Stimulated activated CD8-positive, alpha-beta memory T cell treated with anti-CD3 and anti-CD28 coated beads, Interleukin-4, amount 100 ng/mL, for 4 hours (primary cell): ENCODE measurements at regions not wholly inside any gene's neighbourhood (a gene's known extent, or its start where the extent isn't known, plus 50 kb on each side); places are given as distances from the start of the nearest gene placed in this dataset.

ENCODE experiments used
- DNase-seq, 2 donors: peaks; one replicate each; pipeline ENCODE4 v3.0.0-alpha.2; 2020; ENCODE audit warnings: low read depth in 2 of 2, low spot score in 1 of 2

DNA sequence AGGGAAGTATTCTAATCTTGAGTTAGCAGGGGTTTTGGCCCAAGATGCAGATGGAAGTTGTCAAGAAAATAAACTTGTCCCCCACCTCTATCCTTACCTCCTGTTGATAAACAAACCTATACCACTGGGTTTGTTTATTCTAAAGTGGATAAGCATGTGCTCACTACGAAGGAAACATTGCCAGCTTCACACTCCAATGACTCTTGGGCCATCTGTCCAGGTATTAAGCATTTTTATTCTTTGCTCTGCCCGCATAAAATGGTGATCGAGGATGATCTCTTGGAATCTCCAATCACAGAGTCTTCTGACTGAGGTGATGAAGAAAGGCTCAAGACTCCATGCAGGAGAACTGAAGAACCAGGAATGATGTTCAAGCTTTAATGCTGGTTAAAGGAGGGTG lies 1908.4 kb upstream of the PIK3C3 start:
- DNase-seq, result no peak

DNA sequence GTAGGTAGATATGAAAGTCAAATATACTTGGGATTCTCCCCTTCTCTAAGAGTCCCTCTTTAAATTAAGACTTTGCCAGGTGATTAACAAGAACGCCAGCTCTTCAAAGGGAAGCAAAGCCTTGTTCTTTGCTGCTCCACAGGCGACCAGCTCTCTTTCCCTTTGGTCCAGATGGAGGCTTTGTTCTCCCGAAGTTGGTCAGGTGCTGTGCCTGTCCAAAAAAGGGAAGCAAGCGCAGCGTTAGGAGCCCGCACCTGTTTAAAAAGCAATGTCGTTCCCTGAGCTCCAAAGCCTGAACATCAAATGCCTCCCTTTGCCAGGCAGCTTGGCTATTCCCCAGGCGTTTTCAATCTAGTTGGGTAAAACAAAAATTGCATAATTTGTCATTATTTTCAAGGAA lies 1913.1 kb upstream of the PIK3C3 start:
- no peak for DNase-seq

DNA sequence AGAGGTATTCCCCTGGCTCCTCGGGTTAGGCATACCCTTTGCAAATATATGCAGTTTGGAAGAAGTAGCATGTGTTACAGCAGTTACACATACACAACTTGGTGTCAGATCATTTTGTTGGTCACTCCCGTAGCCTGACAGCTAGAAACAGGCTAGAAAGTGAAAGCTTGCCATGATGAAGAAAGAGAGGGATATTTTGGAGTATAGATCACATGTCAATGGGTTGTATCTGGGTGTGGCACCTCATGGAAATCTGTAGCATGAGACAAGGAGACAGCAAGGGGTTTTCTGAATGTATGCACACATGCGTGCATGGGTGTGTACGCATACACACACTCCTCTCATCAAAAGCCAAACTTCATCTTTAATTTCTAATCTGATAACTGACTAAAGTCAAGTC lies 1914.5 kb upstream of the PIK3C3 start:
- no peak for DNase-seq

DNA sequence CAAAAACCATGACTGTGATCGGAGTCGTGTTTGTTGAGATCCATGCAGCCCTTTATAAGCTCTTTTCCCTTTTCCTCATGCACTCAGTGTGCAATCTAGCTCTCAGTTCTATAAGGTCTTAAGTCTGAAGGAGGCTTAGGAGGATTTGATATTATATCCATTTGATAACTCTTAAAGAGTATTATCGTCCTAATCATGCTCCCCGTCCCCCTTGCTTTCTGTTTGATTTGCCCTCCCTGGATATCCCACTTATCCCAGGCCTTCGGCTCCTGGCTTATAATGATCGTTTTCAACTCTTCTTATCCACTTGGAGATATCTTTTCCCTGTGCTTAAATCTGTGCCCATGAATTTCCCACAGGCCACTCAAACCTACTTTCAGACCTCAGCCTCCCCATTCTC lies 1917.7 kb upstream of the PIK3C3 start:
- DNase-seq, result no peak

DNA sequence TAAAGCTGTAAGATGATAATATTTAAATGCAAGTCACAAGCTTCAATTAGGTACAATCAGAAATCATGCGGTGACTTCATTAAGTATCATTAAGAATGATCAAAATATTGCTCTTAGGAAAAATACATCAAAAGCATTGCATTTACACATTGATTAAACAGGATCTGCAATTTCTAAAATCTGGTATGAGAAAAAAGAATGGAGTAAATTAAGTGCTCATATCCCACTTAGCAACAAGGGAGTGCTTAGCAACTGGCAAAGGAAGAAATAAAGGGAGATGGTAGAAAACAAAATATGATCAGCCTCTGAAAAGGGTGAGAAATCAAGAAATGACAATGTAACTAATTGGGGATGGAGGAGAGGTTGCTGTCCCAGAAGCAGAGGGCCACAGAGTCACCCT lies 1918.2 kb upstream of the PIK3C3 start:
- DNase-seq, result no peak

DNA sequence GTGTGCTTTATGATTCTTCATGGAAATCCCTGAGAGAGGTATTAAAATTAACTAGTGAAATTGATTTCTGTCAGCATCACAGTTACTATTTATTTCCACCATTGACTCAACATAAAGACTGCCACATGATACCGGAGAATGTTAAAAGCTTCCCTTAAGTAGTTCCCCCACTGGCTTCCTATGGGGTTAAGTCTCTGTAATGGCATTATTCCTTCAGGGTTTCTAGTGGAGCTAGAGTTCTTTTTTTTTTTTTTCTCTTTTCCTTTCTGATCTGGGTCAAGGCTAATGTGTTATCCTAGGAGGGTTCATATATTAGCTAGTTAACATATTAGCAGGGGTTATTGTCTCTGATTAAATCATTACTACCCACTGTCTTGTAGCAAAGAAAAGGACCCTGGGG lies 1919.1 kb upstream of the PIK3C3 start:
- DNase-seq, result no peak

DNA sequence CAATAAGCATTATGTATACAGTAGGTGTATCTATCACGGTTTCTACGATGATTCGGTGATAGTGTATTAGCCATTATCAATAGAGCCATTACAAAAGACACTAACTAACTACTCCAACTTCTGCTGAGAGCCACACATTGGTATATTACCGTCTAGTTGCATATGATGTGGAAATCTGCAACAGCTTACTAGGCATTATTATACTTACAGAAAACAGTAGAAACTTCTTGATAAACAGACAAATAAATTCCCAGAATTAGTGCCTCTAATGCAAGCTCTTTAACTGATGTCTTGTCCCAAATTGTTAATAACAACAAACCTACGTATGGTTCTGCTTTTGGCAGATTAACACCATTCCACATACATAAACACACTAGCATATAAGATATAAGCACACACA lies 1923.0 kb upstream of the PIK3C3 start:
- no peak for DNase-seq

DNA sequence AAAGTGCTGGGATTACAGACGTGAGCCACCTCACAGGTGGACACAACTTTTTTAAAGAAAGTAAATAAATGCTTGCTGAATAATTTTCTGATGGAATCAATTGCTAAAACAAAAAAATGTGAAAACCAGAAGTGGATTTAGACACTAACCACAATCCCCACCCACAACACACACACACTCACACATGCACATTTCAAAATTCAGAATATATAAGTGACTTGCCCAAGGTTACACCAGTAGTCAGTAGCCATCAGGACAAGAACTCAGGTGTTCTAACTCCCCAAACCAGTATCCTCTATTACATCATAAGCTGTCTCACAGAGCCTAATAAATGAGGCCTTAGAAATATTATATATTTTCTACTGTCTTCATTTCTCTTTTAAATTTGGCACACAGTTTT lies 1923.6 kb upstream of the PIK3C3 start:
- no peak for DNase-seq

DNA sequence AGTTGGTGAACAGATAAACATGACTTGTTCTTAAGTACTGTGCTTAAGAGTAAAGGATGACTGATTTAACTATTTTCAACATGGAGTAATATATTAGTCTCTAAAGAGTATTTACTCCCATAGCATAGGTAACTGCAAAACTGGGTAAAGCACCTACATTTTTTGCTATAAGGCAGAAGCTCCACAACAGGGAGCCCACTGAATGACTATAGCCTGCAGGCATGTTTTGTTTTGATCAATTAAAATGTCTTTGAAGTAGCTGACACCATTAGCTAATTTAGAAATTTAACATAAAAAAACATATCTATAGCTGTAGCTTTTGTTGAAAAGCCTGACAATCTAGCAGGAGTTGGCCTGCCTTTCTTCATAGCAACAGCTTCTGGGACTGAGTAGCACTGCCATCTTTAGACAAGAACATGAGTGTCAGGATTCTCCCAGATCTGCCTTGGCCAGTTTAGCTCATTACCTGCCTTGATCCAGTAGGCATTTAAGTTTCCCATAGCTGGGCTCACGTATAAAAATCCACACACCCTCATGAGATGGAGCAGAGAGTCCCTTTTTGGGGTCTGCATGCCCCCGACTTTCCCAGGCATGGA lies 1935.1 kb upstream of the PIK3C3 start:
- DNase-seq, result no peak

DNA sequence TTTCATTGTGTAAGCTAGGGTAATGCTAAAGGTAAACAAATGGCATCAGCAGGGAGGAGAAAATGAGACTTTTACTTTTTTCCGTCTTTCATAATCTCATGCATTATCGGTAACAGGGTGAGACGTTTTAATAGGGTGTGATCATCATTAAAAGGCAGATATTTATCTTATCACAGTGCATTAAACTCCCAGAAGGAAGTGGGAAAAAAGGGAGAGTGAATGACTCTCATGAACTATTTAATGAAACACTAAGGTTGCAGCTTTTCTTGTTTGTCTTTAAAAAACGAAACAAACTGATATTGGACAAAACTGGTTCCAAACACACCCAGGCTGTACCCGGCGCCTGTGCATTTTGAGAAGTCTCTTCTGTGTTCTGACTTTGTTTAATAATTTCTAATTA lies 1936.8 kb upstream of the PIK3C3 start:
- DNase-seq, result no peak

DNA sequence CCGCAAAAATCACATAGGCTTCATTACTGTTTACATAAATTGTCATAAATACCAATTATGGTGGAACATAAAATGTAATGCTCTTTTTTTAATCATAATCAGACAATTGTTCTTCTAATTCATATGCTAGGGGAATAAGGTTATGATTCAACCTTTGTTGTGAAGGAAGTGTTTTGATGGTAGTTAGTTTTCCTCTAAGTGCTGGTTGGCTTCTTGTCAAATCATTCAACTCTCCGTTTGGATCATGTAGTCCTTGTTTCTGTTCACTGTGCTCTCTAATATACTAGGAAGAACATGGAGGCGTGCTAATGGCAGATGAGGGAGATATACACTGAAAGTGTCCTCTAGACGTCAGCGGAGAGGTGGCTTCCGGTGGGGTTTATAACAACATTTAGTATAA lies 1938.0 kb upstream of the PIK3C3 start:
- no peak for DNase-seq

DNA sequence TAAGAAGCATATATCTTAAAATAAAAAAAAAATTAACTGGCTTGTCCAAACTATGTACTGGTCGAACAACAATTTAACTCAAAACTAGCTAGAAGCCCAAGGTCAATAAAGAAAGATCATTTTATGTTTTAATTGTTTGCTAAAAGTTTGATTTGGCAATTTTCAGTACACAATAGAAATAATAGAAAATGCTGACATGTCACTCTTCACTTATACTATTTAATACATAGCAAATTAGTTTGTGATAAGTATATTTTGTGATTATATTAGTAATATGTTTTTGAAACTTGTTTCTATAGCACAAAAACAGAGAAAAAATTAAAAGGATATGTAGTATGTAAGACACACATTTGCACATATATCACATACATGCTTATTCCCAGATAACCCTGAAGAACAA lies 1938.6 kb upstream of the PIK3C3 start:
- DNase-seq, result no peak

DNA sequence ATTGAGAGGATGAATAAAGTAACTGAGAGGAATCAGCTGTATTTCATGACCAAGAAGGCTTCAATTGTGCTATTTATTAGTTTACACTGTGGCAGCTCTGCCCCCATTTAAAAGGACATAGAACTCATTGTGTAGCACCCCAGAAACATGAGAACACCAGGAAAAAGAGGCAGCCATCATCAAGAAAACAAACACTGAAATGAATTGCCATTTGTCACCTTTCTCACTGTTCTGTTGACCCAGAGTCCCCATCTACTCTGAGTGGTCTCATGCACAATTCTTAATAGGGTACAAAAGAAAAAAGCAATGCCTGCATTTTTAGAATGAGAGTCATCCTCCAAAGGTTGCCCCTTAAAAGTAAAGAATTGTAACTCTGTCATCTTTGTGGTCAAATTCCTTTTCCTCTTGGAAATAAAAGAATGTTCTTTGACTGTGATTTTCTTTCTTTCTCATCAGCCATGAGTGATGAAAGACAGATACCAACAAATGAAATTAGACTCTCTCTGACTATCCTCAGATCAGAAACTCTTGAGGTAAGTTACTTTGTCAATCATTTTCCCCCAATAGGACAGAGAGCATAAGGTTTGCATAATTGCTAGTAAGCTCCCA lies 1941.9 kb upstream of the PIK3C3 start:
- DNase-seq, result no peak

DNA sequence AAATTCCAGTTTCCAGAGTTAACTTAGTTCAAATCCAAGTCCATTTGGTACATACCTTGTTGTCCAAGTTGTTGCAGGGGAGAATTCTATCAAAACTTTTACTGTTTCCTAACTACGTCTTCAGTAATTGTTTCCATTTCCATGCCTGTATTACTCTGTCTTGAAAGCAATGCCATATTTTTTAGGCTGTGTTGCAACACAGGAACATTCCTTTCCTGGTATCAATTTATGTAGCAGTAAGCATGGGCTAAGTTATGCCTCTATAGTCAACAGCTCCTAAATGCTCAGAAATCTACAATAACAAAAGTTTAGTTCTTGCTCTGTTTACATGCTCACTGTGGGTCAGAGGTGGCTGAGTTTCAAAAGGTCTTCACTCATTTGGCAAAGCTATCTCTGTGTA lies 1943.8 kb upstream of the PIK3C3 start:
- no peak for DNase-seq

DNA sequence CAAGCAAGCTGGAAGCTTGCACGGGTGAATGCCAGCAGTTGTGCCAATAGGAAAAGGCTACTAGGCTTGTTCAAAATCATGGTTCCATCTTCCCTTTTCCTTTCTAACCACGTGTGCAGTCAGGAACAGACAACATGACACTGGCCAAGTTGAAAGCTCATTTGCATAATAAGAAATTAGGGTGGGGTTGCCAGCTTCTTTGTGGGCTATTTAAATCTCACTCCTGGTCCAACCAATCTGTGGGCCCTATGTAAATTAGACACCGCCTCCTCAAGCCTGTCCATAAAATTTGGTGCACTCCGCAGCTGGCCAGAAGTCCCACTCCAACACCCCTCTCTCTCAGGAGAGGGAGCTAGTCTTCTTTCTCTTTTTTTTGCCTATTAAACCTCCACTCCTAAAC lies 1948.4 kb upstream of the PIK3C3 start:
- DNase-seq, result no peak

DNA sequence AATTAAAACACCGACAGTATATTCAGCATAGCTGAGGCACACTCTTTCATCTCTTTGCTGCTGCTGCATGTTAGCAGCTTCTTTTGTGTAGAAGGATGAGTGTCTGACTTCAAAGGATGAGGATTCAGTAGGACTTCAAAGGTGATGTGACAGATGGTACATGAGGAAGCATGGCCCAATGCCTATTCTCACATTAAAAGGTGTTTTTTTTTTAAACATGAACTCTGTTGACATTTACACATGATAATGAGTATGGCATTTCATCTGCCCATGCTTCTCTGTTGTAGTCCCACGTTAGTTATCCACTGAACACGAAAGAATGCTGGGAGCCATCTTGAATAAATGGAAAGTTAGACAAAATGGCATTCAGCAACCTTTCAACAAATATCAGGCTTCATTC lies 1950.8 kb upstream of the PIK3C3 start:
- DNase-seq, result no peak

DNA sequence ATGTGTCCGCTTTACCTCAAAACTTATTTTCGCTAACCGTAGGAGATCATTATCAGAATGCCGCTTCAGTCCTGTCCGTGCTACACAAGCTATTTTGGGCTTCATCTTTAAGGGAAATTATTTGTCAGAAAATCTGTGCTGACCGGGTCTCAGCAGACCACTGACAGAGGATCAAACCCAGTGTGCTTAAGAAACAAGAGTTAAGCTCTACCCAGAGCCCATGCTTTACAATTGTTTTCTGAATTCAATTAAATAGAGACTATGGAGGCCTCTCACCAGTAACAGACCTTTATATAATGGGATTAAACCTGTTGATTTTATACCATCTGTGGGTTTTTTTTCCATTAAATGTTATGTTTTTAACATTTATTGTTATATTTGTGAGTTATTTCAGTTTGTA lies 1956.7 kb upstream of the PIK3C3 start:
- no peak for DNase-seq

DNA sequence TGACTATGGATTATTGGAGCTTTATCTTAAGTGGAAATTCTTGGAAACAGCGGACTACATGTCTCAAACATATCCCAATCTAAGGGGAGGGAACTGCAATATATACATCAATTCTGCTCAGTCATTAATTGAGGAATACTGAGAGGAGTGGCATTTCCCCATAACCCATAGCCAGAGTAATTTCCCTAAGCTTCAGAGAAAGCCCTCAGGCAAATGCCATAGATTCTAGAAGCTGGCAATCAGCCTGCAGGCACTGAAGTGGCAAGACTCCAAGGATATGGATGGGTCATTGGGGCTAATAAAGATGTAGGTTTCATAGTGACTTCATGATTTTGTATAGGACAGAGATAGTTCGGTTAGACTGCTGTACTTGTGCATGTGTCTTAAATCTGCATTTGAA lies 1960.5 kb upstream of the PIK3C3 start:
- DNase-seq, result no peak

DNA sequence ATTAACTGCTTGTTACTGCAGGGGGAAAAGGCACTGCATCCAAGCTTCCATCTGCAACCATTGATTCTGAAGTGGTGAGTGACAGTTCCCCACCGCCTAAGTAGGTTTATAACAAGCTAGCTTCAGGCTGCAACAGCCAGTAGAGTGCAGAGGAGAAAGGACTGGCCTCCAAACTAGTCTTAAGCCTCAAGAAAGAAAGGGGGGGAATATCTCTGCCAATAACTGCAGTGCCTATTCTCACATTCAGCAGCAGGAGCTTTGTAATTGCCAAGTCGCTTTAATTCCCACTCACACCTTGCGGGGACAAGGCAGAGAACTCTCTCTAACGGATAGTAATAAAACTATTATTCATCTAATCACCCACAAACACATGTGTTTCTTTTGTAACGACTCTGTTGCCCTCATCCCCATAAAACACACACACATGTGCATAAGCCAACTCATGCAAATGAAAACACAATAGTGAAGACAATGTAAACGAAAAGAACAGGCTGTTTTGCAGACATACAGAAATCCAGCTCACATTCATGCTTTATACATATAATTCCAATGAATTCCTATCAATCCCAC lies 1963.3 kb upstream of the PIK3C3 start:
- DNase-seq, result no peak

DNA sequence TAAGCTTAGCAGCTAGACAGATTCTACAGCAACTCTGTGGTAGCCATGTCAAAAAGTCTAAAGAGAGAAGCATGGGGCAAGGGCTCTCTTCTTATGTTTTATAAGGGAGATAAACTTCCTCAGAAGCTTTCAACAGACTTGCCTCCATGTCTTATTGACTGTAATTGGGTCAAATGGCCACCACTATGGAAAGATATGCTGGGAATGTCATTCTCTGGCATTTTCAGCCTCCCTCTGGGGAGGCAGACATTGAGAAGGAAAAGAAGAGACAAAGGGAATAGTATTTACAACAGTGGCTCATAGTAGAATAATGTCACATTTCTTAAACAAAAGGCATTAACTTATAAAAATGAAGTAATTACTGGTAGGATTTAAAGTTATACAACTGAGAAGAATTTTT lies 1964.5 kb upstream of the PIK3C3 start:
- no peak for DNase-seq

DNA sequence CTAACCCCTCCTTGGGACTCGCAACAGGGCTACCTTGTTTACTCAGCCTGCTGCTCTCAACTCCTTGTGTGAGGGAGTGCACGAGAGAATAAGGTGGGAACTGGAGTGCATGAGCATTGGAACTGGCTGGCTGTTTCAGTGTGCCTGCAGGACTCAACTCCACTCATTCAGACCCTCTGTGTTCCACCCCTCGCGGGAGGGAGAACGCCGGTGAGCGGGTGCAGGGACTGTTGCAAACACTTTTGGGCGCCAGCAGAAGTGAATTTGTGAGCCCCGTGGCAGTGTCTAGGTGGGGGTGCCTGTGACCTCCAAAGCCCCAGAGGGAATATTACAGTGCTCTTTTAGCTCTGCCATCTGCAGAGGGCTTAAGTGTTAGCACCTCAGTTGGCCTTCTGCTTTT lies 1978.3 kb upstream of the PIK3C3 start:
- no peak for DNase-seq

DNA sequence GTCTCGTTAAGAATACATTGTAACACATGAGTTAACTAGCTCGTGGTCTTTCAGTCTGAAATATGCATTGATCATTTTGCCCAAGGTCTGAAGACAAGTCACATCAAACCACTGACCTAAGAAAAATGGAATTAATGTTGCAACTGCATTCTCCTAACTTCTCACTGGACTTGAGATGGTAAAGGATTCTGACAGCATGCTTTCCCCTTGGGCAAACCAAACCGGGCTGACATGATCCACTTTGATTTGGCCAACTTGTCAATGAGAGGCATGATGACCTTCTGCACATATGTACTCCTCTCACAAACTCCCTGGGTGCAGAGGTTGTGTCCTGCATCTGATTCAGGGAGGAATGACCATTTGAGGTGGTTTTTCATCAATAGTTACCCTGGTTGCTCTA lies 1982.5 kb upstream of the PIK3C3 start:
- no peak for DNase-seq

DNA sequence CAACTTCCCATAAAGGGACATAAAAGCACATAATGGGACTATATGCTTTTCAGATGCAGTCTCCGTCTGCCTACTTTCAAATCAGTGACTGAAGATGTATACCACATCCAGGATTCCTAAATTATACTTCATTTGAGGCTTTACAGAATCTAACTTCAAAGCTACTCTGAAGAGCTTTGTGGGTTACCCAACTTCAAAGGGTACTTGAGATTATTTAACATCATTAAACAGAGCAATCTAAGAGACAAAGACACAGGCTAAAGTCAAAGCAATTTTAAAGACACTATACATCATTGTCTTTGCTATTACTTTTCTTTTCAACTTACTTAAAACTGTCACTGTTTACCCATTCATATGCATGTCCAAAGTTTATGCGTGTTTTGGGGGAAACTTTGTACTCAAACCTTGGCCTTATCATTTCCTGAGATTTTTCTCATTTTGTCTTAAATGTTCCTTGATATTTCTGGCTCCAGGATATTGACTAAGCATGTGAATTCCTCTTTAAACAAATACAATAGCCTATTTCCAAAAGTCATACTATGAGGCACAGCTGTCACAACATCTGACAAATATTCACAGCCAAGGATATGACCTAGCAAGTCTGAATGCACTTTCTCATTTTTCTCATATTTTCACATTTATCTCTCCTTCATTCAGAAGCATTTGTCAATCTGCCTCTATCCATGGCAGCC lies 1985.1 kb upstream of the PIK3C3 start:
- no peak for DNase-seq
